HG02610 (cell line): ENCODE measurements at regions not wholly inside any gene's neighbourhood (a gene's known extent, or its start where the extent isn't known, plus 50 kb on each side); places are given as distances from the start of the nearest gene placed in this dataset.
A peak's percentile ranks its signal among the peaks of the same experiment; 100 is the strongest.
"Not testable (repeated sequence)": the region's sequence is repeated elsewhere in the genome, so short reads cannot be mapped to it uniquely, and the experiment has no call there.

ENCODE experiments used
- ATAC-seq: cut with Tn5 transposase; IDR thresholded peaks from one replicate; pipeline ENCODE4 v1.9.1; 2021; ENCODE audit warnings: mild to moderate bottlenecking, moderate library complexity; ENCODE audit not compliant: unreplicated experiment

- no peak for ATAC-seq
Measured at GRCh38 chr1:222077206-222077605, 335.3 kb upstream of the DUSP10 start.

- no peak for ATAC-seq
Measured at GRCh38 chr1:222074317-222074716, 332.4 kb upstream of the DUSP10 start.

- ATAC-seq = no peak
Measured at GRCh38 chr1:222073307-222073995, 331.6 kb upstream of the DUSP10 start.

- ATAC-seq = no peak
Measured at GRCh38 chr1:222071387-222071786, 329.5 kb upstream of the DUSP10 start.

GRCh38 chr1:222068937-222069336 lies 327.0 kb upstream of the DUSP10 start:
- ATAC-seq = no peak

GRCh38 chr1:222068101-222068500 lies 326.2 kb upstream of the DUSP10 start:
- ATAC-seq = no peak

GRCh38 chr1:222066539-222066938 lies 324.6 kb upstream of the DUSP10 start:
- ATAC-seq = no peak

GRCh38 chr1:222065234-222065633 lies 323.3 kb upstream of the DUSP10 start:
- no peak for ATAC-seq

GRCh38 chr1:222064388-222065211 lies 322.7 kb upstream of the DUSP10 start:
- ATAC-seq = no peak

GRCh38 chr1:222062640-222063039 lies 320.8 kb upstream of the DUSP10 start:
- ATAC-seq = no peak

- no peak for ATAC-seq
Measured at GRCh38 chr1:222061711-222062359, 319.9 kb upstream of the DUSP10 start.

GRCh38 chr1:222060210-222060916 lies 318.5 kb upstream of the DUSP10 start:
- ATAC-seq = no peak

GRCh38 chr1:222058249-222058648 lies 316.4 kb upstream of the DUSP10 start:
- no peak for ATAC-seq

GRCh38 chr1:222057162-222057561 lies 315.3 kb upstream of the DUSP10 start:
- ATAC-seq = peak; percentile 82

GRCh38 chr1:222054416-222054815 lies 312.5 kb upstream of the DUSP10 start:
- no peak for ATAC-seq

GRCh38 chr1:222053790-222054294 lies 312.0 kb upstream of the DUSP10 start:
- ATAC-seq = no peak

GRCh38 chr1:222051311-222051710 lies 309.4 kb upstream of the DUSP10 start:
- ATAC-seq = peak; percentile 64

- ATAC-seq = not testable (repeated sequence)
Measured at GRCh38 chr1:222049661-222050060, 307.8 kb upstream of the DUSP10 start.

- no peak for ATAC-seq
Measured at GRCh38 chr1:222049176-222049575, 307.3 kb upstream of the DUSP10 start.

GRCh38 chr1:222048094-222048595 lies 306.3 kb upstream of the DUSP10 start:
- peak; percentile 82 for ATAC-seq

GRCh38 chr1:222047366-222047765 lies 305.5 kb upstream of the DUSP10 start:
- no peak for ATAC-seq
